ENCODE measurements at regions not wholly inside any gene's neighbourhood (a gene's known extent, or its start where the extent isn't known, plus 50 kb on each side); places are given as distances from the start of the nearest gene placed in this dataset.

- WGBS (ENCODE audit: insufficient coverage, low coverage, missing lambda C conversion rate), result 0% methylated on average over 2 of the region's 2 CpGs
- CTCF ChIA-PET (ENCODE audit: low intra/inter-chr PET ratio), result no interaction called here
- no peak for ATAC-seq
Measured at GRCh38 chr13:102452836-102453235, 51.0 kb upstream of the FGF14 start.

More at GRCh38 chr13:102452836-102453235, 51.0 kb upstream of the FGF14 start:
- in situ Hi-C loops (cut with MboI), result no loop called here
- DNase-seq (ENCODE audit: extremely low read depth in 1 of 4, low spot score in 3 of 4) (no peak), FAIRE-seq (no peak)
- TF ChIP-seq RBM14 (IDR thresholded peaks at IDR 0.05; ENCODE audit: borderline replicate concordance, insufficient read depth, low read depth, low read length) (no peak), MTA3 (IDR thresholded peaks at IDR 0.05; ENCODE audit: borderline replicate concordance) (no peak), ZNF449 (CRISPR knock-in tag; IDR thresholded peaks at IDR 0.05) (no peak), STAT5B (CRISPR knock-in tag; IDR thresholded peaks at IDR 0.05) (no peak), NR1H2 (CRISPR knock-in tag; IDR thresholded peaks at IDR 0.05) (no peak)
- no peaks in the 10 kb centered on the region for H3K9me3 ChIP-seq (replicated peaks; ENCODE audit: control insufficient read depth, insufficient read depth, low read depth, low read length)
- no peaks in the 10 kb centered on the region for H4K20me1 ChIP-seq (replicated peaks; ENCODE audit: control insufficient read depth, insufficient read depth, low read length)
- no peaks in the 10 kb centered on the region for H3K36me3 ChIP-seq (ENCODE audit: control insufficient read depth, insufficient read depth, low read length)
- POLR2A ChIA-PET, result no interaction called here
- H3K27ac ChIP-seq (ENCODE audit: extremely low read depth, low read depth, low read length), result no peak overlapping the region
- no peaks in the 10 kb centered on the region for H3K79me2 ChIP-seq (ENCODE audit: control insufficient read depth, insufficient read depth, low read length)
- H3K9ac ChIP-seq (ENCODE audit: insufficient read depth in 1 of 2, low read depth in 2 of 2, low read length in 2 of 2), result no peak overlapping the region
- H3K4me1 ChIP-seq (replicated peaks in 1 of 2; ENCODE audit: control insufficient read depth in 2 of 2, insufficient read depth in 2 of 2, low read length in 2 of 2), result no peaks in the 10 kb centered on the region
- no peak overlapping the region for H3K4me3 ChIP-seq
- H2AFZ ChIP-seq (ENCODE audit: low read depth, low read length), result no peak overlapping the region
- intact Hi-C loops (cut with micrococcal nuclease), result no loop called here
- no peaks in the 10 kb centered on the region for H3K9me1 ChIP-seq (ENCODE audit: control insufficient read depth, insufficient read depth, low read length)
- no TSS peak for BruUV-seq (replicated peaks)
- no peak overlapping the region for H3K4me2 ChIP-seq (ENCODE audit: insufficient read depth, low read length)
- H3K27me3 ChIP-seq (ENCODE audit: control insufficient read depth in 2 of 2, insufficient read depth in 2 of 2, low read length in 2 of 2), result no peaks in the 10 kb centered on the region

Data from K562 (cell line).